ENCODE measurements at regions not wholly inside any gene's neighbourhood (a gene's known extent, or its start where the extent isn't known, plus 50 kb on each side); places are given as distances from the start of the nearest gene placed in this dataset.

DNA sequence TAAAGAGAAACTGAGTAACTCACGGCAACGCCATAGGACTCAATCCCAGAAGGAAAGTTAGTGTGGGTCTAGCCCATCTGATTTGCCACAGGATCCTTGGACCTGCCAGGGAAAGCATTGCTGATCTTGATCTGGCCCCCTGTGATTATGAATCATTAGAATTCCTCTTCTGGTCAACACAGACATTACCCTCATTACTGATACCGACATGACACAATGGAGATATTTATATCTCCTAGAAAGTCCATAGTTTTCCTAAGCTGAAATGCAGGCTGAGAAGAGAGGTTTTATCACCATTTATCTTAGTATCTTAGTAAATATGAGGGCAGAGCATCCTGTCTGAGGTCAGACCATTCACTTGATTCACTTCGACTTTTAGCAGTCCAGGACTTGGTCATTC is 75.5 kb upstream of the CCDC68 start:
- H3K79me2 ChIP-seq (replicated peaks; ENCODE audit: insufficient read depth, low read length): no peaks in the 10 kb centered on the region
- no peak overlapping the region for H3K4me2 ChIP-seq (ENCODE audit: low read length)
- H3K4me3 ChIP-seq (ENCODE audit: low read length): no peak overlapping the region
- H4K20me1 ChIP-seq (ENCODE audit: insufficient read depth): no peaks in the 10 kb centered on the region
- no peak overlapping the region for H3K9ac ChIP-seq (ENCODE audit: low read length)
- TF ChIP-seq EP300 (conservative IDR thresholded peaks at IDR 0.05; ENCODE audit: poor library complexity, severe bottlenecking): no peak
- H3K9me3 ChIP-seq (ENCODE audit: low read length): no peaks in the 10 kb centered on the region
- no peak overlapping the region for H3K27ac ChIP-seq (ENCODE audit: low read length)
- H2AFZ ChIP-seq (ENCODE audit: low read depth, low read length): no peak overlapping the region
- H3F3A ChIP-seq (ENCODE audit: insufficient read depth, low read length, poor library complexity, severe bottlenecking): peaks cover 3% of the 10 kb centered on the region
- H3K36me3 ChIP-seq (ENCODE audit: insufficient read depth, low read length): no peaks in the 10 kb centered on the region
- H3K27me3 ChIP-seq (ENCODE audit: insufficient read depth, low read depth, low read length): no peaks in the 10 kb centered on the region
- H3K9me2 ChIP-seq (ENCODE audit: insufficient read depth, low read length): no peaks in the 10 kb centered on the region

DNA sequence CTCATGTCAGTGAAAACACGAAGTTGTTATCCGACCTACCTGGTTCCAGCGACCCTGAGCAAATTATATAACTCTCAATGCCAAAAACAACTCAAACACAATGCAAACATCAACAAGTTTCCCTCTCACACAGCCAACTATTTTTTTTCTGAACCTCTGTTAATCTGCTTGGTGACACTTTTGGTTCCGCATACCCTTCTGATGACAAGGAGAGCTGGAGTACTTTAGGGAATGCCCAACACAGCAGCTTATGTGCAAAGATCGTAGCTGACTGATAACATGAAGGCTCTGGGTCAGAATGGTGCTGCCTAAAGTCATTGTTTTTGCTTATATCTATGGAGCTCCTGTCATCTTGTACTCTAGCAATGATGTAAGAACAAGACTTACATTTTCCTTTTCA is 72.7 kb upstream of the CCDC68 start:
- no peak overlapping the region for H2AFZ ChIP-seq (ENCODE audit: low read depth, low read length)
- no peaks in the 10 kb centered on the region for H4K20me1 ChIP-seq (ENCODE audit: insufficient read depth)
- H3K4me2 ChIP-seq (ENCODE audit: low read length): no peak overlapping the region
- no peaks in the 10 kb centered on the region for H3K36me3 ChIP-seq (ENCODE audit: insufficient read depth, low read length)
- H3K27ac ChIP-seq (ENCODE audit: low read length): no peak overlapping the region
- no peaks in the 10 kb centered on the region for H3K27me3 ChIP-seq (ENCODE audit: insufficient read depth, low read depth, low read length)
- peaks cover 3% of the 10 kb centered on the region for H3F3A ChIP-seq (ENCODE audit: insufficient read depth, low read length, poor library complexity, severe bottlenecking)
- H3K9me3 ChIP-seq (ENCODE audit: low read length): no peaks in the 10 kb centered on the region
- no peak overlapping the region for H3K4me3 ChIP-seq (ENCODE audit: low read length)
- TF ChIP-seq TAF1 (IDR thresholded peaks at IDR 0.05; ENCODE audit: low read depth) (no peak), EZH2 (IDR thresholded peaks at IDR 0.05; ENCODE audit: borderline replicate concordance, insufficient read depth, low read length, poor library complexity, severe bottlenecking) (no peak), SMC3 (conservative IDR thresholded peaks at IDR 0.05; ENCODE audit: poor library complexity) (no peak)
- TF ChIP-seq, protein P1, sequence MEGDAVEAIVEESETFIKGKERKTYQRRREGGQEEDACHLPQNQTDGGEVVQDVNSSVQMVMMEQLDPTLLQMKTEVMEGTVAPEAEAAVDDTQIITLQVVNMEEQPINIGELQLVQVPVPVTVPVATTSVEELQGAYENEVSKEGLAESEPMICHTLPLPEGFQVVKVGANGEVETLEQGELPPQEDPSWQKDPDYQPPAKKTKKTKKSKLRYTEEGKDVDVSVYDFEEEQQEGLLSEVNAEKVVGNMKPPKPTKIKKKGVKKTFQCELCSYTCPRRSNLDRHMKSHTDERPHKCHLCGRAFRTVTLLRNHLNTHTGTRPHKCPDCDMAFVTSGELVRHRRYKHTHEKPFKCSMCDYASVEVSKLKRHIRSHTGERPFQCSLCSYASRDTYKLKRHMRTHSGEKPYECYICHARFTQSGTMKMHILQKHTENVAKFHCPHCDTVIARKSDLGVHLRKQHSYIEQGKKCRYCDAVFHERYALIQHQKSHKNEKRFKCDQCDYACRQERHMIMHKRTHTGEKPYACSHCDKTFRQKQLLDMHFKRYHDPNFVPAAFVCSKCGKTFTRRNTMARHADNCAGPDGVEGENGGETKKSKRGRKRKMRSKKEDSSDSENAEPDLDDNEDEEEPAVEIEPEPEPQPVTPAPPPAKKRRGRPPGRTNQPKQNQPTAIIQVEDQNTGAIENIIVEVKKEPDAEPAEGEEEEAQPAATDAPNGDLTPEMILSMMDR (IDR thresholded peaks at IDR 0.05; ENCODE audit: poor library complexity, severe bottlenecking): no peak
- no peak overlapping the region for H3K9ac ChIP-seq (ENCODE audit: low read length)
- H3K9me2 ChIP-seq (ENCODE audit: insufficient read depth, low read length): no peaks in the 10 kb centered on the region
- H3K79me2 ChIP-seq (replicated peaks; ENCODE audit: insufficient read depth, low read length): no peaks in the 10 kb centered on the region

DNA sequence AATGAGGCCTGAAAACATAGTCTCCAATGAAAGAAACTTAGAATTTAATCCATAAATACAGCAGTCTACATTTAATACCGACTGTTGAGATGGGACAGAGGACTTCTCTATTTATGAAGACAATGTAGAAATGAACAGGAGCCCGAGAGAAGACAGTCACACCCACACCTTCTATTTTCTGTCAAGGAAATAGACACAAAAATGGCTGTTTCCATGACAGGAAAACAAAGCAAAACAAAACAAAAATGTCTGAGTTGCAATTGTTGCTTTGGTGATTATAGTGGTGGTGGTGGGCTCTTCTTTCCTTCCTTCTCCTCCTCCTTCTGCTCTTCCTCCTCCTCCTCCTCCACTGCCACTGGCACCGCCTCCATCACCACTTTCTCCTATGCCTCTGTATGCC is 72.3 kb upstream of the CCDC68 start:
- H3K27me3 ChIP-seq (ENCODE audit: insufficient read depth, low read depth, low read length): no peaks in the 10 kb centered on the region
- TF ChIP-seq, protein P2, sequence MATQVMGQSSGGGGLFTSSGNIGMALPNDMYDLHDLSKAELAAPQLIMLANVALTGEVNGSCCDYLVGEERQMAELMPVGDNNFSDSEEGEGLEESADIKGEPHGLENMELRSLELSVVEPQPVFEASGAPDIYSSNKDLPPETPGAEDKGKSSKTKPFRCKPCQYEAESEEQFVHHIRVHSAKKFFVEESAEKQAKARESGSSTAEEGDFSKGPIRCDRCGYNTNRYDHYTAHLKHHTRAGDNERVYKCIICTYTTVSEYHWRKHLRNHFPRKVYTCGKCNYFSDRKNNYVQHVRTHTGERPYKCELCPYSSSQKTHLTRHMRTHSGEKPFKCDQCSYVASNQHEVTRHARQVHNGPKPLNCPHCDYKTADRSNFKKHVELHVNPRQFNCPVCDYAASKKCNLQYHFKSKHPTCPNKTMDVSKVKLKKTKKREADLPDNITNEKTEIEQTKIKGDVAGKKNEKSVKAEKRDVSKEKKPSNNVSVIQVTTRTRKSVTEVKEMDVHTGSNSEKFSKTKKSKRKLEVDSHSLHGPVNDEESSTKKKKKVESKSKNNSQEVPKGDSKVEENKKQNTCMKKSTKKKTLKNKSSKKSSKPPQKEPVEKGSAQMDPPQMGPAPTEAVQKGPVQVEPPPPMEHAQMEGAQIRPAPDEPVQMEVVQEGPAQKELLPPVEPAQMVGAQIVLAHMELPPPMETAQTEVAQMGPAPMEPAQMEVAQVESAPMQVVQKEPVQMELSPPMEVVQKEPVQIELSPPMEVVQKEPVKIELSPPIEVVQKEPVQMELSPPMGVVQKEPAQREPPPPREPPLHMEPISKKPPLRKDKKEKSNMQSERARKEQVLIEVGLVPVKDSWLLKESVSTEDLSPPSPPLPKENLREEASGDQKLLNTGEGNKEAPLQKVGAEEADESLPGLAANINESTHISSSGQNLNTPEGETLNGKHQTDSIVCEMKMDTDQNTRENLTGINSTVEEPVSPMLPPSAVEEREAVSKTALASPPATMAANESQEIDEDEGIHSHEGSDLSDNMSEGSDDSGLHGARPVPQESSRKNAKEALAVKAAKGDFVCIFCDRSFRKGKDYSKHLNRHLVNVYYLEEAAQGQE (IDR thresholded peaks at IDR 0.05; ENCODE audit: borderline replicate concordance): no peak
- TF ChIP-seq EZH2 (IDR thresholded peaks at IDR 0.05; ENCODE audit: borderline replicate concordance, insufficient read depth, low read length, poor library complexity, severe bottlenecking) (no peak), EP300 (conservative IDR thresholded peaks at IDR 0.05; ENCODE audit: poor library complexity, severe bottlenecking) (no peak), POLR2AphosphoS5 (IDR thresholded peaks at IDR 0.05) (no peak), RAD21 (conservative IDR thresholded peaks at IDR 0.05) (no peak), TAF1 (IDR thresholded peaks at IDR 0.05; ENCODE audit: low read depth) (no peak), MXI1 (conservative IDR thresholded peaks at IDR 0.05; ENCODE audit: poor library complexity, severe bottlenecking) (no peak), SMC3 (conservative IDR thresholded peaks at IDR 0.05; ENCODE audit: poor library complexity) (no peak)
- TF ChIP-seq, protein P1 (IDR thresholded peaks at IDR 0.05; ENCODE audit: poor library complexity, severe bottlenecking): no peak
- no peaks in the 10 kb centered on the region for H3K9me3 ChIP-seq (ENCODE audit: low read length)
- H3K9me2 ChIP-seq (ENCODE audit: insufficient read depth, low read length): no peaks in the 10 kb centered on the region
- H3K36me3 ChIP-seq (ENCODE audit: insufficient read depth, low read length): no peaks in the 10 kb centered on the region
- H3K27ac ChIP-seq (ENCODE audit: low read length): no peak overlapping the region
- H3K4me2 ChIP-seq (ENCODE audit: low read length): no peak overlapping the region
- no peak overlapping the region for H2AFZ ChIP-seq (ENCODE audit: low read depth, low read length)
- H3K4me3 ChIP-seq (ENCODE audit: low read length): no peak overlapping the region
- H3K9ac ChIP-seq (ENCODE audit: low read length): no peak overlapping the region
- peaks cover 3% of the 10 kb centered on the region for H3F3A ChIP-seq (ENCODE audit: insufficient read depth, low read length, poor library complexity, severe bottlenecking)
- no peaks in the 10 kb centered on the region for H3K79me2 ChIP-seq (replicated peaks; ENCODE audit: insufficient read depth, low read length)
- H4K20me1 ChIP-seq (ENCODE audit: insufficient read depth): no peaks in the 10 kb centered on the region
